ENCODE measurements at regions not wholly inside any gene's neighbourhood (a gene's known extent, or its start where the extent isn't known, plus 50 kb on each side); places are given as distances from the start of the nearest gene placed in this dataset.

GRCh38 chr17:72349011-72349410 is 228.2 kb downstream of the SOX9 start:
- ChIA-PET CTCF (interaction anchor here (0.6 to 1.8 kb wide), 2 partner anchors 8 to 12 kb away, joined by 3 to 7 read pairs; no protein-coding TSS in a partner anchor), POLR2A (no interaction called here)
- Histone ChIP-seq H3K4me1 (ENCODE audit: control insufficient read depth, extremely low read depth, insufficient read depth, low read length) (no peaks in the 10 kb centered on the region), H3K27ac (ENCODE audit: insufficient read depth, low read depth, low read length) (no peak overlapping the region), H3K27me3 (ENCODE audit: control insufficient read depth in 2 of 2, insufficient read depth in 2 of 2, low read length in 2 of 2) (peaks cover 0 to 2% of the 10 kb centered on the region in 2 experiments), H3K4me2 (ENCODE audit: insufficient read depth, low read length) (no peak overlapping the region), H3K36me3 (ENCODE audit: control insufficient read depth in 2 of 2, extremely low read depth in 1 of 2, insufficient read depth in 2 of 2, low read length in 2 of 2) (no peaks in the 10 kb centered on the region), H4K20me1 (replicated peaks; ENCODE audit: control insufficient read depth, extremely low read depth, insufficient read depth, low read length) (no peaks in the 10 kb centered on the region), H3K9me1 (replicated peaks; ENCODE audit: control insufficient read depth, extremely low read depth, insufficient read depth, low read length) (no peaks in the 10 kb centered on the region), H3K9ac (replicated peaks; ENCODE audit: extremely low read depth, insufficient read depth, low read length) (no peak overlapping the region), H3K9me3 (replicated peaks; ENCODE audit: control insufficient read depth, insufficient read depth, low read length) (no peaks in the 10 kb centered on the region), H3K79me2 (ENCODE audit: control insufficient read depth, insufficient read depth, low read length) (no peaks in the 10 kb centered on the region), H2AFZ (ENCODE audit: low read depth, low read length) (no peak overlapping the region), H3K4me3 (replicated peaks in 1 of 3; ENCODE audit: insufficient read depth in 1 of 3, low read depth in 1 of 3, low read length in 3 of 3) (no peak overlapping the region)
- FAIRE-seq (no peak), DNase-seq (ENCODE audit: low read depth, low spot score) (no peak)
- dilution Hi-C loops (cut with MboI; ENCODE audit: extremely low pct_ligation_motif_present, low sequenced_read_pairs): no loop called here
- no TSS peak for BruUV-seq (replicated peaks)
- intact Hi-C loops (cut with micrococcal nuclease): no loop called here
- TF ChIP-seq POLR2A (IDR thresholded peaks at IDR 0.05; ENCODE audit: low read depth, low read length) (no peak), EZH2 (IDR thresholded peaks at IDR 0.05; ENCODE audit: borderline replicate concordance, low read depth, low read length, severe bottlenecking) (no peak), MYC (IDR thresholded peaks at IDR 0.05; ENCODE audit: low read depth, low read length) (no peak), GATA2 (IDR thresholded peaks at IDR 0.05; ENCODE audit: insufficient read depth, insufficient read length, low read depth, low read length) (no peak), CTCF (IDR thresholded peaks at IDR 0.05; ENCODE audit: extremely low read depth in 1 of 2, insufficient read depth in 1 of 2, low read depth in 1 of 2, low read length in 2 of 2) (no peak), JUN (IDR thresholded peaks at IDR 0.05; ENCODE audit: borderline replicate concordance, insufficient read depth, insufficient read length, low read depth) (no peak), FOS (IDR thresholded peaks at IDR 0.05; ENCODE audit: borderline replicate concordance, insufficient read depth, low read length) (no peak), POLR2AphosphoS5 (IDR thresholded peaks at IDR 0.05; ENCODE audit: insufficient read depth, low read depth, low read length) (no peak)
- TF ChIP-seq, protein P1, sequence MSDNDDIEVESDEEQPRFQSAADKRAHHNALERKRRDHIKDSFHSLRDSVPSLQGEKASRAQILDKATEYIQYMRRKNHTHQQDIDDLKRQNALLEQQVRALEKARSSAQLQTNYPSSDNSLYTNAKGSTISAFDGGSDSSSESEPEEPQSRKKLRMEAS (IDR thresholded peaks at IDR 0.05; ENCODE audit: insufficient read depth, insufficient read length): no peak
